ENCODE measurements at regions not wholly inside any gene's neighbourhood (a gene's known extent, or its start where the extent isn't known, plus 50 kb on each side); places are given as distances from the start of the nearest gene placed in this dataset.

GRCh38 chr11:31986201-31986889 lies 104.5 kb upstream of the RCN1 start:
- no peak overlapping the region for H3K27ac ChIP-seq (ENCODE audit: extremely low read depth, low read depth, low read length)
- no TSS peak for BruUV-seq (replicated peaks)
- H3K27me3 ChIP-seq (ENCODE audit: control insufficient read depth in 2 of 2, insufficient read depth in 2 of 2, low read length in 2 of 2) = peaks cover 3 to 19% of the 10 kb centered on the region in 2 experiments; a peak in 3 of 5 replicates
- no peak for TF ChIP-seq ELF1 (tag; IDR thresholded peaks at IDR 0.05)
- TF ChIP-seq ZKSCAN1 (IDR thresholded peaks at IDR 0.05; ENCODE audit: low read depth, low read length) = no peak
- TF ChIP-seq TCF7L2 (IDR thresholded peaks at IDR 0.05; ENCODE audit: low read depth, low read length) = no peak
- no peak for TF ChIP-seq TCFL5 (CRISPR knock-in tag; conservative IDR thresholded peaks at IDR 0.05)
- TF ChIP-seq ZBTB9 (CRISPR knock-in tag; IDR thresholded peaks at IDR 0.05) = no peak
- TF ChIP-seq SREBF2 (CRISPR knock-in tag; IDR thresholded peaks at IDR 0.05) = no peak
- no peak for TF ChIP-seq TEAD1 (CRISPR knock-in tag; IDR thresholded peaks at IDR 0.05)
- peak; percentile 48; the same call in 1 of the 2 replicates for TF ChIP-seq EGR1 (conservative IDR thresholded peaks at IDR 0.05)
- TF ChIP-seq NR3C1 (CRISPR knock-in tag; IDR thresholded peaks at IDR 0.05) = no peak
- TF ChIP-seq ZNF24 (IDR thresholded peaks at IDR 0.05) = peak; percentile 78; the same call in 1 of the 2 replicates
- TF ChIP-seq FUS (optimal IDR thresholded peaks at IDR 0.05; ENCODE audit: low read depth, low read length) = no peak
- no peak overlapping the region for H2AFZ ChIP-seq (ENCODE audit: low read depth, low read length)
- POLR2A ChIA-PET = no interaction called here
- in situ Hi-C loops (cut with MboI) = no loop called here
- H3K9me3 ChIP-seq (replicated peaks; ENCODE audit: control insufficient read depth, insufficient read depth, low read depth, low read length) = no peaks in the 10 kb centered on the region
- no peak overlapping the region for H3K4me2 ChIP-seq (ENCODE audit: insufficient read depth, low read length)
- H3K4me1 ChIP-seq (replicated peaks in 1 of 2; ENCODE audit: control insufficient read depth in 2 of 2, insufficient read depth in 2 of 2, low read length in 2 of 2) = peaks cover 0 to 5% of the 10 kb centered on the region in 2 experiments; a peak in 1 of 5 replicates
- H3K4me3 ChIP-seq = no peak overlapping the region
- ATAC-seq (no peak), FAIRE-seq (no peak), DNase-seq (ENCODE audit: extremely low read depth in 1 of 4, low spot score in 3 of 4) (no peak)
- H3K9ac ChIP-seq (ENCODE audit: insufficient read depth in 1 of 2, low read depth in 2 of 2, low read length in 2 of 2) = no peak overlapping the region
- no peaks in the 10 kb centered on the region for H4K20me1 ChIP-seq (replicated peaks; ENCODE audit: control insufficient read depth, insufficient read depth, low read length)
- WGBS (ENCODE audit: insufficient coverage, low coverage, missing lambda C conversion rate) = 5% methylated on average over 10 of the region's 10 CpGs
- H3K9me1 ChIP-seq (ENCODE audit: control insufficient read depth, insufficient read depth, low read length) = no peaks in the 10 kb centered on the region
- no peaks in the 10 kb centered on the region for H3K79me2 ChIP-seq (ENCODE audit: control insufficient read depth, insufficient read depth, low read length)
- CTCF ChIA-PET (ENCODE audit: low intra/inter-chr PET ratio) = no interaction called here
- intact Hi-C loops (cut with micrococcal nuclease) = no loop called here
- no peaks in the 10 kb centered on the region for H3K36me3 ChIP-seq (ENCODE audit: control insufficient read depth, insufficient read depth, low read length)
